GM12865 (cell line): ENCODE measurements at regions not wholly inside any gene's neighbourhood (a gene's known extent, or its start where the extent isn't known, plus 50 kb on each side); places are given as distances from the start of the nearest gene placed in this dataset.

Experiments
- DNase-seq: peaks from one replicate; pipeline ENCODE4 v3.0.0; 2010; ENCODE audit warnings: low read depth
- H3K4me3 ChIP-seq: 2 replicates; pipeline ENCODE4 v1.5.1; 2011; ENCODE audit warnings: mild to moderate bottlenecking, low read depth, low read length, control low read depth
- TF ChIP-seq, protein P1 (sequence below): IDR thresholded peaks from 2 replicates; pipeline ENCODE4 v1.5.1; 2011; ENCODE audit warnings: low read length, control low read depth, low read depth, inconsistent platforms; ENCODE audit not compliant: insufficient read depth; ENCODE audit errors: missing control alignments

DNA sequence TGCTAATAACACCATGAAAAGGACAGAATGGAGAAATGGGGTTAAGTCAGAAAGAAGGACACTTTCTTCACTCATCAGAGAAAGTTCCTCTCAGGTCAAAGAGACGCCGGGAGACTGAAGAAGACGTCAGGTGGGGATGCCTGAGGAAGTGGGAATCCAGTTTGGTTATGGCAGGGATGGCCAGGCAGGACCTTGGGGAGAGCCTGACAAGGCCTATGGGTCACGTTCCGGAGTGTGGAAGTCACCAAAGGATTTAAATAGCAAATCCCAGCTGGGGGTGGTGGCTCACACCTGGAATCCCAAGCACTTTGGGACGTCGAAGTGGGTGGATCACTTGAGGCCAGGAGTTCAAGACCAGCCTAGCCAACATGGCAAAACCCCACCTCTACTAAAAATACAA is 432.7 kb upstream of the SMIM21 start:
- TF ChIP-seq, protein P1, sequence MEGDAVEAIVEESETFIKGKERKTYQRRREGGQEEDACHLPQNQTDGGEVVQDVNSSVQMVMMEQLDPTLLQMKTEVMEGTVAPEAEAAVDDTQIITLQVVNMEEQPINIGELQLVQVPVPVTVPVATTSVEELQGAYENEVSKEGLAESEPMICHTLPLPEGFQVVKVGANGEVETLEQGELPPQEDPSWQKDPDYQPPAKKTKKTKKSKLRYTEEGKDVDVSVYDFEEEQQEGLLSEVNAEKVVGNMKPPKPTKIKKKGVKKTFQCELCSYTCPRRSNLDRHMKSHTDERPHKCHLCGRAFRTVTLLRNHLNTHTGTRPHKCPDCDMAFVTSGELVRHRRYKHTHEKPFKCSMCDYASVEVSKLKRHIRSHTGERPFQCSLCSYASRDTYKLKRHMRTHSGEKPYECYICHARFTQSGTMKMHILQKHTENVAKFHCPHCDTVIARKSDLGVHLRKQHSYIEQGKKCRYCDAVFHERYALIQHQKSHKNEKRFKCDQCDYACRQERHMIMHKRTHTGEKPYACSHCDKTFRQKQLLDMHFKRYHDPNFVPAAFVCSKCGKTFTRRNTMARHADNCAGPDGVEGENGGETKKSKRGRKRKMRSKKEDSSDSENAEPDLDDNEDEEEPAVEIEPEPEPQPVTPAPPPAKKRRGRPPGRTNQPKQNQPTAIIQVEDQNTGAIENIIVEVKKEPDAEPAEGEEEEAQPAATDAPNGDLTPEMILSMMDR: no peak
- H3K4me3 ChIP-seq: no peak overlapping the region
- DNase-seq: no peak

DNA sequence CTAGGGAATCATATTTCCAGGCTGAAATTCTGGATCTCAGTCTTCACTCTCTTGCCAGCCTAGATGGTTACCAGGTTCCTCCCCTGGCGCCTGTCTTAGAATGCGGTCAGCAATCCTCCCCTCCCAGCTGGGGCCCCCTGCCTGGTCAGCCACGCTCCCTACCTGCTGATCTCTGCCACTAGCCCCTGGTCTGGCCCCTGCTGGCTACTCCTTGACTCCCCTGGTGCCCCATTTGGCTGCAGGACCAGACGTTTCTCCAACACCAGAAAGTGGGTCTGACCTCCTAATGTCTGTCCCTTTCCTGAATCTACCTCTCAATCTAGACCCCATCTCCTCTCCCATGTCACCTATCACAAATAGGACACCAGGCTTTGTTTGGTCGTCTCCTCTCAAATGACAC is 432.0 kb upstream of the SMIM21 start:
- TF ChIP-seq, protein P1: no peak
- no peak for DNase-seq
- no peak overlapping the region for H3K4me3 ChIP-seq

DNA sequence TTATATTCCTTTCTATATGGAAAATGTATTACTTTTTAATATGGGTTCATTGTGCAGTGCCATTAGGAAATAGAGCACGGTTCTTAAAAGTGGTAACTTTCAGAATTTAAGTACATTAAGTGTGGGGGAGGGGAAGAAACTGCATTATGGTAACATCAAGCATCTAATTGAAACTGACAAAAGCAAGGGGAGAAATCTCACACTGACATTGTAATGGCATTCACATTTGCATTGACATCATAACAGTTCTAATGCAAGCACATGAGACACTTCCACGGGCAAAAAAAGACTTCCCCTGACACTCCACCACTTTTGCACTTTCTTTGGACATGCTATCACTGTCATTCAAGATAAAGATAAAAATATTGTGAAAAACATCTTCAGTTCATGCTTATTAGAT is 431.3 kb upstream of the SMIM21 start:
- no peak for DNase-seq
- TF ChIP-seq, protein P1: no peak

DNA sequence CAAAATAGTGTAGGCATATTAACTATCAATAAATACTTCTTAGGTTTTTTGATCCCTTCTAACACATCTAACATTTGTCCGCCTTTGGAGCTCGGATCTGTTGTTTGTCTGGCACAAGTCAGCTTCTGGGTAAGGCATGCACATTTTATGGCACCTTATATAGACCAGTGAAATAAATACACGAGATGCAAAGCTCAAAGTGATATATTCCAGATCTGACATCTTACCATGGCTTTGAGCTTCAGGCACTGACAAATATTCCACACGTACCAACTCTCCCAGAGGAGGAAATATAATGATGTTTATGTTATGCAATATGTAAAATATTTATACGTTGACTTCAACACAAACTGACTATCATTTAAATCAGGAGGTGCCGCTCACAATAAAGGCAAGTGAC is 430.1 kb upstream of the SMIM21 start:
- TF ChIP-seq, protein P1: no peak
- DNase-seq: no peak
- no peak overlapping the region for H3K4me3 ChIP-seq

More for the DNA sequence above, 431.3 kb upstream of the SMIM21 start:
- H3K4me3 ChIP-seq: no peak overlapping the region

DNA sequence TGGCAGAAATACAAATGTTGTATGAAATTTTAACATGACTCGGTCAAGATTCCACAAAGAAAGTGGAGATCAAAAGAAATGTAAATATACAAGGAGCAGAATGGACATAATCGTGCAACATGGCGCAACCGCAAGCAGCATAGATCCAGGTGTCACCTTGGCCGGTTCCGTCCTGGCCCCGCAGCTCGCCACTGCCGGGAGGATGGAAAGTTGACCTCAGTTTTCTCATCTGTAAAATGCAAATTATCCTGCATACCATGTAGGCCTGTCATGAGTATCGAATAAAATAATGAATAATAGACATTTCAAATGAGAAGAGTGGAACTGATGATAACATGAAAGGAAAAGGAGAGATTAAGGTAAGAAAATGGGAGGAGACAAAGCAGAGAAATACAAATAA is 427.3 kb upstream of the SMIM21 start:
- TF ChIP-seq, protein P1: no peak
- no peak for DNase-seq
- H3K4me3 ChIP-seq: no peak overlapping the region

DNA sequence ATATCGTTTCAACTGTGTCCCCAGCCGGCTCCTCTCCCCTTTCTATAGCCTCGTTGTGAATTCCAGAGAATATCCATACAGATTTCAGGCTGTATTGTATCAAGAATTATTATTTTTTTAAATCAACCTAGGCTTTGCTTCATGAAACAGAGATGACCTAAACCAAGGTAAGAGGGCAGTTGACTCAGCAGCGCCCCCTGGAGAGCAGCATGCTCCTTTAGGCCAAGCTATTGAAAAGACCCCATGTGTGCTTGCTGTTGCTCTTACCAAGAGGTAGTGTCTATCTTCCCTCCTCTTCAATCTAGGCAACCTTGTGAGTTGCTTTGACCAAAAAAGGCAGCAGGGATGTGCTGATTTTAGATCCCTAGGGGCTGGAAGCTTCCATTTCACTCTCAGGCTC is 426.7 kb upstream of the SMIM21 start:
- DNase-seq: peak; percentile 27
- TF ChIP-seq, protein P1: peak; percentile 48

DNA sequence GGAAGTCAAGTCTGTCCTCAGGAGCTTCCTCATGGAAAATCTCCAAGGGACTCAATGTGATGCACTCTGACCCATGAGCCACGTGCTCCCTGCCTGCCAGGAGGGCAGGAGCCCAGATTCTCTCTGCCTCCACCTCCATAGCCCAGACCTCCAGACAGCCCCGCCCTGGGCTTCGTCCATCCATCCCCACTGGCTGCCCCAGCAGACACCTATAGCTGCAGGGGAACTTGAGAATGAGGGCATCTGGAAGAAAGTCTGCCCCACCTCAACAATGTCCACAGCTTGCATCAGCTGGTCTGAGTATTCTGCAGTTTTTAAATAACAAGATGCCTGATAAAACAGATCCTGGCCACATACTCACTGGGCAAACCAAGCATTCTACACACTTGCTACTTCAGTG is 418.8 kb upstream of the SMIM21 start:
- no peak for DNase-seq
- TF ChIP-seq, protein P1: no peak
- no peak overlapping the region for H3K4me3 ChIP-seq

More for the DNA sequence above, 426.7 kb upstream of the SMIM21 start:
- no peak overlapping the region for H3K4me3 ChIP-seq
